ENCODE measurements at regions not wholly inside any gene's neighbourhood (a gene's known extent, or its start where the extent isn't known, plus 50 kb on each side); places are given as distances from the start of the nearest gene placed in this dataset.

DNA sequence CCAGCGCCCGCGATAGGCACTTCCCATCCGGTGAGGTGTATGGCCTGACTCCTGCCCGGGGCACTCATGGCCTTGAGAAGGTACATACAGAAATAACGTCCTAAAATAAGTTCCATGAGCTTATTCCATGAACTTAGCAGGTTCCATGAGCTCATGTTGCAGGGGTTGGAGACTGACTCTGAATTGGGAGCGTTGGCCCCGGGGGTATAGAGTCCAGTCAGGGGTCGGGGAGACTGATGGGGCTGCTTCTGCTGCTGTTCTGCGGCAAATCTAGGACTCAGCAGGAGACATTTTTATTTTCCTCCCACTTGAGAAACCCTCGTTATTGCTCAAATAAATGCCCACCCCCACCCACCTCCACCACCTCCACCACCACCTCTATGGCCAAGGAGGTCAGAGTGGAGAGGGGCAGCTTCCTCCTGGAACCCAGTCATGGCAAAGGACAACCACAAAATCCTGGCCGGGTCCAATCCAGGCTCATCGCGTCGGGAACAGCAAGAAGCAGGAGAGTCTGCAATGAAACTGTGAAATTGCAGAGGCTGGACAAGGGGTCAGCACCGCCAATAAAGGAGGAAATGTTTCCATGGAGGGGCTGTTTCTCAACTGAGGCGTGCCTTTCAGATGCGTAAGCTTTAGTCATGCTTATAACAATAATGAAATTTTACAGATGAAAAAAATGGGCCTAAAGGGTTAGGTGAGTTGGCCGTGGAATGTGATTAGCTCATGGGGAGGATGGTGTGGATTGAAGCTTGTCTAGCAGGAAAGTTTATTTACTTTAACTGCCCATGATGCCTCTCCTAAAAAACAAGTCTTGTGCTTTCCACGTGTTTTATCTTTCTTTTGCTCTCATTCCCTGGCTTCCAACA, 136.6 kb upstream of the ALKAL2 start:
- Histone ChIP-seq H3K4me1 (ENCODE audit: insufficient read depth, low read length) (peaks cover 11% of the 10 kb centered on the region), H3K9me3 (ENCODE audit: low read depth, low read length) (no peaks in the 10 kb centered on the region), H3K4me3 (ENCODE audit: low read length) (no peak overlapping the region), H3K27me3 (ENCODE audit: insufficient read depth, low read length) (no peaks in the 10 kb centered on the region)

DNA sequence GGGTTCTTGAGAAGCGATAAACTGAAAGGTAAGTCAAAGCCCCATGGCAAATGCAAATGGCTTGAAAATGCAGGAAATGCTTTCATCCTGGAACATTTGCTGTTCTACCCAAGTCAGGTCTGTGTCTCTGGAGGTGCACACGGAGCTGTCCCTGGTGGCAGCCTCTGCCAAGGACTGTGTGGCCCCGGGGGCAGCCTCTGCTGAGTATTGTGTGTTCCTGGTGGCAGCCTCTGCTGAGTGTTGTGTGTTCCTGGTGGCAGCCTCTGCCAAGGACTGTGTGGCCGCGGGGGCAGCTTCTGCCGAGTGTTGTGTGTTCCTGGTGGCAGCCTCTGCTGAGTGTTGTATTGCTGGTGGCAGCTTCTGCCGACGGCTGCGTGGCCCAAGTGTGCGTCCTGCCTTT, 135.6 kb upstream of the ALKAL2 start:
- no peaks in the 10 kb centered on the region for H3K27me3 ChIP-seq (ENCODE audit: insufficient read depth, low read length)
- H3K4me3 ChIP-seq (ENCODE audit: low read length): no peak overlapping the region
- no peaks in the 10 kb centered on the region for H3K9me3 ChIP-seq (ENCODE audit: low read depth, low read length)
- peaks cover under 1% of the 10 kb centered on the region for H3K4me1 ChIP-seq (ENCODE audit: insufficient read depth, low read length)

- Histone ChIP-seq H3K9me3 (ENCODE audit: low read depth, low read length) (no peaks in the 10 kb centered on the region), H3K4me1 (ENCODE audit: insufficient read depth, low read length) (no peaks in the 10 kb centered on the region), H3K27me3 (ENCODE audit: insufficient read depth, low read length) (no peaks in the 10 kb centered on the region), H3K4me3 (ENCODE audit: low read length) (no peak overlapping the region)
Observed at GRCh38 chr2:422676-423435, 135.0 kb upstream of the ALKAL2 start.

DNA sequence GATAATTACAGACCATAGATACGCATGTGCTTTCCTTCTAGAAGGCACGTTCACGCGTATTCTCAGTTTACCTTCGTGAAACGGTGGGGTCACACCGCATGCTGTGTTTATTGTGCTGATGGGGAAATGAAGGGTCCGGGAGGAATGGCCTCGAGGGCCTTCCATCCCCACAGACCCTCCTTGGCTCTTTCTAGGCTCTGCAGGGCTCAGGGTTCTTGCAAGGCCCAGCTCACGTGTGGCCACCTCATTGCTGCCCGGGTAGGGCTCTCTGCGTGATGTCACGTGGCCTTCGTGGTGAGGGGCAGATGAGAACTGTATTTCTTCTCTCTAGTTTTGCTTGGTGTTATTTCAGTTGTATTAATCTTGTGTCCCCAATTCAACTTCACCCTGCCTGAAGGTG, 133.5 kb upstream of the ALKAL2 start:
- H3K4me1 ChIP-seq (ENCODE audit: insufficient read depth, low read length): no peaks in the 10 kb centered on the region
- no peak overlapping the region for H3K4me3 ChIP-seq (ENCODE audit: low read length)
- H3K27me3 ChIP-seq (ENCODE audit: insufficient read depth, low read length): no peaks in the 10 kb centered on the region
- H3K9me3 ChIP-seq (ENCODE audit: low read depth, low read length): no peaks in the 10 kb centered on the region

DNA sequence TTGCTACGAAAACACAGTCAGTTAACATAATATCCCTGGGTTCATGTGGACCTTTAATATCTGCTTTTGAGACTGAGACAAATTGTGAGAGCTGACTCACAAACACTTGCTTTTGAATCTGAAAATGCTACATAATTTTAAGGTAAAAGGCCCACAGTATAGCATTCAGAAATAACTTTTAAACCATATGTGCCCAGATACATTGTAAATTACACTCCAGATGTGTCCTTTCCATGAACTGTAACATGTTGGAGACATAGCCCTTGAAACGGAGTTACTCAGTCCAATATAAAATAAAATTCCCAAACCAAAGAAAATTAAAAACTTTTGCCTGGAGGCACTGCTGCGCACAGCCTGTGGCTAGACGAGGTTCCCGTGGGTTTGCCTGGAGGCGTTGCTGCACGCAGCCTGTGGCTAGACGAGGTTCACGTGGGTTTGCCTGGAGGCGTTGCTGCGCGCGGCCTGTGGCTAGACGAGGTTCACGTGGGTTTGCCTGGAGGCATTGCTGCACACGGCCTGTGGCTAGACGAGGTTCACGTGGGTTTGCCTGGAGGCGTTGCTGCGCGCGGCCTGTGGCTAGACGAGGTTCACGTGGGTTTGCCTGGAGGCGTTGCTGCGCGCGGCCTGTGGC, 131.9 kb upstream of the ALKAL2 start:
- no peaks in the 10 kb centered on the region for H3K9me3 ChIP-seq (ENCODE audit: low read depth, low read length)
- H3K4me3 ChIP-seq (ENCODE audit: low read length): no peak overlapping the region
- no peaks in the 10 kb centered on the region for H3K27me3 ChIP-seq (ENCODE audit: insufficient read depth, low read length)
- H3K4me1 ChIP-seq (ENCODE audit: insufficient read depth, low read length): no peaks in the 10 kb centered on the region

DNA sequence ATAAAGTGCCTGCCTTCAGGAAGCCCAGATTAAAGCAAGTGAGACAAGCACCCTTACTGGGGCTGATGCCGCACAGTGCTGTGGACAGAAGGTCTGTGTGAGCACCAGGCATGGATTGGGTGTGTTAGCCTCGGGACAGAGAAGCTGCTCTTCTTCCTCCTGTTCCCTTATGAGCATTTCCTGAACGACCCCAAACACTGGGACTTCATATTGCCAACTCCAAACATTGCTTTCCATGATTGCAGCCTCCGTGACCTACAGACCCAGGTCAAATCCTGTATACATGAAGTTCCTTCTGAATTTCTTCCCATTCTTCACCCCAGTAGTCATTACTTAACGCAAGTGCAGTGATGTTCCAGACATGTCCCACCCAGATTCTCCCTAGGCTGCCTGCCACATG, 129.8 kb upstream of the ALKAL2 start:
- Histone ChIP-seq H3K27me3 (ENCODE audit: insufficient read depth, low read length) (peaks cover 3% of the 10 kb centered on the region), H3K4me3 (ENCODE audit: low read length) (no peak overlapping the region), H3K9me3 (ENCODE audit: low read depth, low read length) (no peaks in the 10 kb centered on the region), H3K4me1 (ENCODE audit: insufficient read depth, low read length) (no peaks in the 10 kb centered on the region)

GRCh38 chr2:417006-417405, 129.1 kb upstream of the ALKAL2 start:
- Histone ChIP-seq H3K9me3 (ENCODE audit: low read depth, low read length) (no peaks in the 10 kb centered on the region), H3K4me1 (ENCODE audit: insufficient read depth, low read length) (no peaks in the 10 kb centered on the region), H3K27me3 (ENCODE audit: insufficient read depth, low read length) (peaks cover 3% of the 10 kb centered on the region), H3K4me3 (ENCODE audit: low read length) (no peak overlapping the region)

DNA sequence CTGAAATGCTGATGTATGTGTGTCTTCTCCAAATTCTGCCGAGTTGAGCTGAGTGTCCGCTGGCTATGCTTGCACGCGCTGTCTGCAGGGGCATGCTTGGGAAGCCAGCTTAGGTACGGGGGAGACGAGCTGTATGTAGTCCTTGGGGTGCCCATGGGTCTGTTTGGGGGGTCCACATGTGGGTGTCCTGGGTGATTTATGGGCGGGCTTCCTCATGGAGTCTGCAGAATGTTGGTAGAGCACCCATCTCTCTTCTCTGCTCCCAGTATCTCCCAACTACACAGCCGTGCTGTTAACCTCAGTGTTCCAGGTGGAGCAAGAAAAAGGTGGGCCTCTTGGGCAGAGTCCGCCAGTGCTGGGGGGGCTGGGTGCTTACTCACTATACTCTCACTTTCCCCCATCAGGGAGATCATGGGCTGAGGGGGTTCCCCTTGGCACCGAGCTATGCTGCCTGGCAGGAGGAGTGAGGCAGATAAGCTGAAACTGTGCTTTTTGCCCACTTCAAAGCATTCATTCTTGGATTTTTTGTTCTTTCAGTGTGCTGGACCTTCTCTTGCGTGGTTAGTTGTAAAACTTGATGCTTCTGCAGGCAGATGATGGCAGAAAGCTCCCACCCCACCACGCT, 128.2 kb upstream of the ALKAL2 start:
- H3K4me1 ChIP-seq (ENCODE audit: insufficient read depth, low read length): no peaks in the 10 kb centered on the region
- no peaks in the 10 kb centered on the region for H3K9me3 ChIP-seq (ENCODE audit: low read depth, low read length)
- peaks cover 3% of the 10 kb centered on the region for H3K27me3 ChIP-seq (ENCODE audit: insufficient read depth, low read length)
- no peak overlapping the region for H3K4me3 ChIP-seq (ENCODE audit: low read length)

GRCh38 chr2:409523-409922, 121.6 kb upstream of the ALKAL2 start:
- Histone ChIP-seq H3K4me1 (ENCODE audit: insufficient read depth, low read length) (no peaks in the 10 kb centered on the region), H3K9me3 (ENCODE audit: low read depth, low read length) (no peaks in the 10 kb centered on the region), H3K27me3 (ENCODE audit: insufficient read depth, low read length) (peaks cover 3% of the 10 kb centered on the region), H3K4me3 (ENCODE audit: low read length) (no peak overlapping the region)

- Histone ChIP-seq H3K4me1 (ENCODE audit: insufficient read depth, low read length) (no peaks in the 10 kb centered on the region), H3K9me3 (ENCODE audit: low read depth, low read length) (no peaks in the 10 kb centered on the region), H3K4me3 (ENCODE audit: low read length) (no peak overlapping the region), H3K27me3 (ENCODE audit: insufficient read depth, low read length) (no peaks in the 10 kb centered on the region)
Observed at GRCh38 chr2:407630-408029, 119.7 kb upstream of the ALKAL2 start.

DNA sequence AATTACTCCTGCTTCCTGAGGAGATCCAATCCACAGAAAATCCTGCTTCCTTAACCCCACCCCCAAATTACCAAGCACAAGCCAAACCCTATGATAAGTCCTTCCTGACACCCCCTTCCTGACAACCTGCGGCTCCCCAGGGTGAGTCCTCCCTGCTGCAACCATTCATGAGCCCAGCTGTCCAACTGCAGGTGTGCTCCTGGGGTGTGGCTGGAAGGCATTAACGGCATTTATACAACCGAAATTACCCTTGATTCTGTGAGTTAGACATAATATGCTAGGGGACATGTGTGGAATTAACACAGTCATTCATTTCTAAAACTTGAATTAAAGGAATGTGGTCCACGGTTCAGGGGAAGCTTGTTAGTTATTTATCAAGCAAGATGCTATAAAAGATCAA, 119.0 kb upstream of the ALKAL2 start:
- Histone ChIP-seq H3K27me3 (ENCODE audit: insufficient read depth, low read length) (no peaks in the 10 kb centered on the region), H3K4me3 (ENCODE audit: low read length) (no peak overlapping the region), H3K9me3 (ENCODE audit: low read depth, low read length) (no peaks in the 10 kb centered on the region), H3K4me1 (ENCODE audit: insufficient read depth, low read length) (no peaks in the 10 kb centered on the region)

DNA sequence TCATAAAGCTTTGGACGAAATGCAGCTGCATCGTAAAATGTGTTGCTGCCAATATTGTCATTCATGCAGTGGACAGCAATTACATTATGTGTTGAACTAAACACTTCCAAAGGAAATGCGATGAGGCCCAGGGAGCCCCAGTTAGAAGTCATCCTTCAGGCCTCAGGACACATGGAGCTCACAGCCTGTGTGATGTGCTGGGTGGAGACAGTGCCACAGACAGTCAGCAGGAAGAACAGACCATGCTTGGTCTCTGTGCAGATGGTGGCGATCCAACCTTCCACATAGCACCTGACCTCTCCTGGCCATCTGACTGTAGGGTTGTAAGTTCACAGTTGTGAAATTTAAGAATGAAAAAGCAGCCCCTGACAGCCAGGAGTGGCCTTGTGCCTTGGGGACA, 118.3 kb upstream of the ALKAL2 start:
- no peaks in the 10 kb centered on the region for H3K27me3 ChIP-seq (ENCODE audit: insufficient read depth, low read length)
- no peak overlapping the region for H3K4me3 ChIP-seq (ENCODE audit: low read length)
- H3K9me3 ChIP-seq (ENCODE audit: low read depth, low read length): no peaks in the 10 kb centered on the region
- H3K4me1 ChIP-seq (ENCODE audit: insufficient read depth, low read length): no peaks in the 10 kb centered on the region

DNA sequence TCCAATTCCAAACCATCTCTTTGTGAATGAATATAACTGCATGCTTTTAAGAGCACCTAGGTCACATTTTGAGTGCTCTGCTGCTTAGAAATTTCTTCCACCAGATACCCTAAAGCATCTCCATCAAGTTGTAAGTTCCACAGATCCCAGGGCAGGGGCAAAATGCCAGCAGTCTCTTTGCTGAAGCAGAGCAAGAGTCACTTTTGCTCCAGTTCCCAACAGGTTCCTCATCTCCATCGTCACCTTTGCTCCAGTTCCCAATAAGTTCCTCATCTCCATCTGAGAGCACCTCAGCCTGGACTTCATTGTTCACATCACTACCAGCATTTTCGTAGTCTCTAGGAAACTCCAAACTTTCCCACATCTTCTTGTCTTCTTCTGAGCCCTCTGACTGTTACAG, 116.7 kb upstream of the ALKAL2 start:
- Histone ChIP-seq H3K4me1 (ENCODE audit: insufficient read depth, low read length) (no peaks in the 10 kb centered on the region), H3K9me3 (ENCODE audit: low read depth, low read length) (no peaks in the 10 kb centered on the region), H3K4me3 (ENCODE audit: low read length) (no peak overlapping the region), H3K27me3 (ENCODE audit: insufficient read depth, low read length) (no peaks in the 10 kb centered on the region)

DNA sequence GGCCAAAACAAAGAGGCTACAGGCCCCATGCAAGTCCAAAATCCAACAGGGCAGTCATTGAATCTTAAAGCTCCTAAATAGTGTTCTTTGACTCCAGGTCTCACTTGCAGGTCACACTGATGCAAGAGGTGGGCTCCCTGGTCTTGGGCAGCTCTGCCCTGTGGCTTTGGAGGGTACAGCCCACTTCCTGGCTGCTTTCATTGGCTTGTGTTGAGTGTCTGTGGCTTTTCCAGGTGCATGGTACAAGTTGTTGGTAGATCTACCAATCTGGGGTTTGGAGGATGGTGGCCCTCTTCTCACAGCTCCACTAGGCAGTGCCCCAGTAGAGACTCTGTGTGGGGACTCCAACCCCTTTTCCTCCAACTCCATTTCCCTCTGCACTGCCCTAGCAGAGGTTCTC, 115.8 kb upstream of the ALKAL2 start:
- Histone ChIP-seq H3K9me3 (ENCODE audit: low read depth, low read length) (no peaks in the 10 kb centered on the region), H3K4me3 (ENCODE audit: low read length) (no peak overlapping the region), H3K27me3 (ENCODE audit: insufficient read depth, low read length) (no peaks in the 10 kb centered on the region), H3K4me1 (ENCODE audit: insufficient read depth, low read length) (no peaks in the 10 kb centered on the region)

DNA sequence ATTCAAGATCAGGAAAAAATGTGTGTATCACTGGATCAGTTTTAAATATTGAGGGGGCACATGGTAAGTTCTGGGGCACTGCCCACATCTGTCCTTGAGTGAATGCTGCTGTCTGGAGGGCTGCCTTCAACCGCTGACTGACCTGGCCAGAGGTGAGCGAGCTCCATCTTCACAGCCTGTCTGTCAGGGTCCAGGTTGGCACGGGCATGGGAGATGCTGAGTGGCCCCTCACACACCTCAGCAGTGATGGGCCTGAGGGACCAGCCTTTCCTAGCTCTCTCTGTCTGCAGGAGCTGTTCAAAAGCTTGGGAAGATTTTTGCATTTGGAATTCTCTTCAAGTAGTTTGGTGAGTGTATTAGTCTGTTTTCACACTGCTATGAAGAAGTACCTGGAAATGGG, 114.8 kb upstream of the ALKAL2 start:
- Histone ChIP-seq H3K4me3 (ENCODE audit: low read length) (no peak overlapping the region), H3K4me1 (ENCODE audit: insufficient read depth, low read length) (no peaks in the 10 kb centered on the region), H3K27me3 (ENCODE audit: insufficient read depth, low read length) (no peaks in the 10 kb centered on the region), H3K9me3 (ENCODE audit: low read depth, low read length) (no peaks in the 10 kb centered on the region)

Measured in mononuclear cell (primary cell).